ENCODE measurements at regions not wholly inside any gene's neighbourhood (a gene's known extent, or its start where the extent isn't known, plus 50 kb on each side); places are given as distances from the start of the nearest gene placed in this dataset.

DNA sequence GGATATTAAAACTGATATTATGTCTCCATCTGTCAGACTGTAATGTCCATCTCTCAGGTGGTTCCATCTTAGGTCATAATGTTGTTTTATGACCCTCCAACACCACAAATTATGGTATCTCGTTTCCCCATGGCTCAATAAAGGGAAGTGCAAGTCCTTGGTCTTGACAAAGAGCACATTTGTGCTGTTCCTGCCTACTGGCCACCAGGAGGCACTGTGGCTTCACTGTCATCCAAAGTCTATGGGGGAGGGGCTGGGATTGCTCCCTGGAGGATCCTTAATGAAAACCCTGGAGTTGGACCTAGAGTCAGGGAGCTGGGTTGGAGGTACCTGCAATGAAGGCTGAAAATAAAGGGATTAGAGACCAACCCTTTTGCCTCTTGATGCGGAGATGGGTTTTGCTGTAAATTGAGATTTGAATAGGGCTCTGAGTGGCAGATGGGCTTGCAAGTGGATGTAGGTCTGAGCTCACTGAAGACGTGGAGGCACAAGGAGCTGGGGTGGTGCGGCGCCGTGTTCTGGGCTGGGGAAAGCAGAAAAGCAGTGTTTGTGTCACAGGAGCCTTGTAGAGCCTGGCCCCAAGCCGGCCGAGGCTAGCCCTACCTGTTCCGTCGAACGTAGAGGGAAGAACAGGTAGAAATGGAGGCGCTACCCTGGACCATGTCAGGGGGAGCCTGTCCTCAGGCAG, 180.5 kb upstream of the PRSS58 start:
- ATAC-seq (peak; percentile 62; the same call in 2 of the 3 replicates), DNase-seq (ENCODE audit: low spot score) (peak; percentile 9), FAIRE-seq (no peak)
- ChIA-PET POLR2A (no interaction called here), CTCF (ENCODE audit: low intra/inter-chr PET ratio, low total read pairs) (no interaction called here)
- intact Hi-C loops (cut with micrococcal nuclease; ENCODE audit: unreplicated experiment) = no loop called here
- H3K4me3 ChIP-seq (replicated peaks in 1 of 3; ENCODE audit: insufficient read depth in 1 of 3, low read depth in 2 of 3, low read length in 3 of 3) = no peak overlapping the region
- H4K20me1 ChIP-seq (ENCODE audit: insufficient read depth, low read length) = no peaks in the 10 kb centered on the region
- no peaks in the 10 kb centered on the region for H3K79me2 ChIP-seq (ENCODE audit: insufficient read depth, low read length)
- H3K9ac ChIP-seq (ENCODE audit: insufficient read depth, low read depth, low read length) = no peak overlapping the region
- no peaks in the 10 kb centered on the region for H3K4me1 ChIP-seq (ENCODE audit: insufficient read depth, low read length)
- no peaks in the 10 kb centered on the region for H3K36me3 ChIP-seq (replicated peaks in 1 of 2; ENCODE audit: control insufficient read depth in 1 of 2, insufficient read depth in 2 of 2, low read length in 2 of 2)
- H2AFZ ChIP-seq (ENCODE audit: low read length) = no peak overlapping the region
- WGBS (ENCODE audit: low lambda C conversion rate) = 51% methylated on average over 12 of the region's 12 CpGs
- no TSS peak for BruUV-seq (replicated peaks)
- in situ Hi-C loops (cut with HindIII; ENCODE audit: extremely low pct_ligation_motif_present, low pct_unique_long_range_greater_than_20kb) = no loop called here
- no peaks in the 10 kb centered on the region for H3K9me3 ChIP-seq (ENCODE audit: low read length)
- H3K27ac ChIP-seq (ENCODE audit: extremely low read length, insufficient read depth, low read length) = no peak overlapping the region
- H3K27me3 ChIP-seq (ENCODE audit: control insufficient read depth in 1 of 2, insufficient read depth in 2 of 2, low read length in 2 of 2) = peaks cover 0 to 4% of the 10 kb centered on the region in 2 experiments; a peak in 3 of 5 replicates
- H3K4me2 ChIP-seq (ENCODE audit: low read depth, low read length) = no peak overlapping the region
- TF ChIP-seq TCF7 (IDR thresholded peaks at IDR 0.05; ENCODE audit: low read depth) (no peak), TBX3 (IDR thresholded peaks at IDR 0.05; ENCODE audit: borderline replicate concordance) (no peak), ZNF883 (CRISPR knock-in tag; IDR thresholded peaks at IDR 0.05; ENCODE audit: not compliant biosample characterization) (no peak), ZNF382 (CRISPR knock-in tag; IDR thresholded peaks at IDR 0.05; ENCODE audit: borderline replicate concordance) (no peak), NR2F6 (IDR thresholded peaks at IDR 0.05) (no peak), NR2F6 (CRISPR knock-in tag; IDR thresholded peaks at IDR 0.05) (no peak), SIN3A (IDR thresholded peaks at IDR 0.05; ENCODE audit: borderline replicate concordance, low read depth, low read length) (no peak), ZNF563 (CRISPR knock-in tag; IDR thresholded peaks at IDR 0.05) (no peak), XRCC5 (optimal IDR thresholded peaks at IDR 0.05; ENCODE audit: low read length) (peak; percentile 25), ZNF512 (CRISPR knock-in tag; IDR thresholded peaks at IDR 0.05) (no peak), ZNF564 (CRISPR knock-in tag; IDR thresholded peaks at IDR 0.05) (no peak), CTCF (CRISPR knock-in tag; IDR thresholded peaks at IDR 0.05) (peak; percentile 59)
- TF ChIP-seq, protein P1, sequence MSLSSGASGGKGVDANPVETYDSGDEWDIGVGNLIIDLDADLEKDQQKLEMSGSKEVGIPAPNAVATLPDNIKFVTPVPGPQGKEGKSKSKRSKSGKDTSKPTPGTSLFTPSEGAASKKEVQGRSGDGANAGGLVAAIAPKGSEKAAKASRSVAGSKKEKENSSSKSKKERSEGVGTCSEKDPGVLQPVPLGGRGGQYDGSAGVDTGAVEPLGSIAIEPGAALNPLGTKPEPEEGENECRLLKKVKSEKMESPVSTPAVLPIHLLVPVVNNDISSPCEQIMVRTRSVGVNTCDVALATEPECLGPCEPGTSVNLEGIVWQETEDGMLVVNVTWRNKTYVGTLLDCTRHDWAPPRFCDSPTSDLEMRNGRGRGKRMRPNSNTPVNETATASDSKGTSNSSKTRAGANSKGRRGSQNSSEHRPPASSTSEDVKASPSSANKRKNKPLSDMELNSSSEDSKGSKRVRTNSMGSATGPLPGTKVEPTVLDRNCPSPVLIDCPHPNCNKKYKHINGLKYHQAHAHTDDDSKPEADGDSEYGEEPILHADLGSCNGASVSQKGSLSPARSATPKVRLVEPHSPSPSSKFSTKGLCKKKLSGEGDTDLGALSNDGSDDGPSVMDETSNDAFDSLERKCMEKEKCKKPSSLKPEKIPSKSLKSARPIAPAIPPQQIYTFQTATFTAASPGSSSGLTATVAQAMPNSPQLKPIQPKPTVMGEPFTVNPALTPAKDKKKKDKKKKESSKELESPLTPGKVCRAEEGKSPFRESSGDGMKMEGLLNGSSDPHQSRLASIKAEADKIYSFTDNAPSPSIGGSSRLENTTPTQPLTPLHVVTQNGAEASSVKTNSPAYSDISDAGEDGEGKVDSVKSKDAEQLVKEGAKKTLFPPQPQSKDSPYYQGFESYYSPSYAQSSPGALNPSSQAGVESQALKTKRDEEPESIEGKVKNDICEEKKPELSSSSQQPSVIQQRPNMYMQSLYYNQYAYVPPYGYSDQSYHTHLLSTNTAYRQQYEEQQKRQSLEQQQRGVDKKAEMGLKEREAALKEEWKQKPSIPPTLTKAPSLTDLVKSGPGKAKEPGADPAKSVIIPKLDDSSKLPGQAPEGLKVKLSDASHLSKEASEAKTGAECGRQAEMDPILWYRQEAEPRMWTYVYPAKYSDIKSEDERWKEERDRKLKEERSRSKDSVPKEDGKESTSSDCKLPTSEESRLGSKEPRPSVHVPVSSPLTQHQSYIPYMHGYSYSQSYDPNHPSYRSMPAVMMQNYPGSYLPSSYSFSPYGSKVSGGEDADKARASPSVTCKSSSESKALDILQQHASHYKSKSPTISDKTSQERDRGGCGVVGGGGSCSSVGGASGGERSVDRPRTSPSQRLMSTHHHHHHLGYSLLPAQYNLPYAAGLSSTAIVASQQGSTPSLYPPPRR (CRISPR knock-in tag; IDR thresholded peaks at IDR 0.05; ENCODE audit: borderline replicate concordance) = no peak
- TF ChIP-seq, protein P2, sequence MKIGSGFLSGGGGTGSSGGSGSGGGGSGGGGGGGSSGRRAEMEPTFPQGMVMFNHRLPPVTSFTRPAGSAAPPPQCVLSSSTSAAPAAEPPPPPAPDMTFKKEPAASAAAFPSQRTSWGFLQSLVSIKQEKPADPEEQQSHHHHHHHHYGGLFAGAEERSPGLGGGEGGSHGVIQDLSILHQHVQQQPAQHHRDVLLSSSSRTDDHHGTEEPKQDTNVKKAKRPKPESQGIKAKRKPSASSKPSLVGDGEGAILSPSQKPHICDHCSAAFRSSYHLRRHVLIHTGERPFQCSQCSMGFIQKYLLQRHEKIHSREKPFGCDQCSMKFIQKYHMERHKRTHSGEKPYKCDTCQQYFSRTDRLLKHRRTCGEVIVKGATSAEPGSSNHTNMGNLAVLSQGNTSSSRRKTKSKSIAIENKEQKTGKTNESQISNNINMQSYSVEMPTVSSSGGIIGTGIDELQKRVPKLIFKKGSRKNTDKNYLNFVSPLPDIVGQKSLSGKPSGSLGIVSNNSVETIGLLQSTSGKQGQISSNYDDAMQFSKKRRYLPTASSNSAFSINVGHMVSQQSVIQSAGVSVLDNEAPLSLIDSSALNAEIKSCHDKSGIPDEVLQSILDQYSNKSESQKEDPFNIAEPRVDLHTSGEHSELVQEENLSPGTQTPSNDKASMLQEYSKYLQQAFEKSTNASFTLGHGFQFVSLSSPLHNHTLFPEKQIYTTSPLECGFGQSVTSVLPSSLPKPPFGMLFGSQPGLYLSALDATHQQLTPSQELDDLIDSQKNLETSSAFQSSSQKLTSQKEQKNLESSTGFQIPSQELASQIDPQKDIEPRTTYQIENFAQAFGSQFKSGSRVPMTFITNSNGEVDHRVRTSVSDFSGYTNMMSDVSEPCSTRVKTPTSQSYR (CRISPR knock-in tag; IDR thresholded peaks at IDR 0.05; ENCODE audit: borderline replicate concordance) = peak; percentile 83
